ENCODE measurements at regions not wholly inside any gene's neighbourhood (a gene's known extent, or its start where the extent isn't known, plus 50 kb on each side); places are given as distances from the start of the nearest gene placed in this dataset.

DNA sequence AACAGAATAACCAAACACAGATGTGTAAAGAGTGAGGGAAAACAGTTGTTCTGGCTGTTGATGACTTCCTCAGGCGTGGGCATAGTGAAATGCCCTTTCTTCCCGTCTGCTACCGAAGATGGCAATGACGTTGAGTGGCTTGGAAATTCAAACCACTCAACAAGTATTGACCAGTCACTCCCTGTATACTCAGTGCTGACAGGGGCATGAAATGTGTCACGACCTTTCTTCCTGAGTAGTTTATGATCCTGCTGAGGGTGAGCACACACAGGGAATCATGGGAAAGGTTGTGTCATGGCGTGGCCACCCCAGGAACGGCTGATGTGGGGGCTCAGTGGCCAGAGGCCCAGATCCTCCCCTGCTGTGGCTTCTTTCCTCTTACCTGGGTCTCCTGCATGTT is 87.8 kb upstream of the C1QTNF9B start:
- peaks cover 6% of the 10 kb centered on the region for H3K4me1 ChIP-seq (ENCODE audit: insufficient read depth)
- no peaks in the 10 kb centered on the region for H3K9me3 ChIP-seq (ENCODE audit: low read depth)
- no peaks in the 10 kb centered on the region for H3K9me2 ChIP-seq (replicated peaks; ENCODE audit: insufficient read depth)
- no peak for DNase-seq (ENCODE audit: low spot score)
- no peak overlapping the region for H3K27ac ChIP-seq
- H2AFZ ChIP-seq = no peak overlapping the region
- 89% methylated on average over 7 of the region's 7 CpGs for WGBS (ENCODE audit: low lambda C conversion rate, missing lambda C conversion rate)
- H3K27me3 ChIP-seq = no peaks in the 10 kb centered on the region
- no peaks in the 10 kb centered on the region for H3K36me3 ChIP-seq (replicated peaks; ENCODE audit: insufficient read depth, low read depth)
- no peaks in the 10 kb centered on the region for H4K20me1 ChIP-seq (ENCODE audit: insufficient read depth, poor library complexity, severe bottlenecking)
- no peak for TF ChIP-seq EZH2phosphoT487 (IDR thresholded peaks at IDR 0.05; ENCODE audit: low read depth, severe bottlenecking, unreplicated experiment)
- TF ChIP-seq, protein P1, sequence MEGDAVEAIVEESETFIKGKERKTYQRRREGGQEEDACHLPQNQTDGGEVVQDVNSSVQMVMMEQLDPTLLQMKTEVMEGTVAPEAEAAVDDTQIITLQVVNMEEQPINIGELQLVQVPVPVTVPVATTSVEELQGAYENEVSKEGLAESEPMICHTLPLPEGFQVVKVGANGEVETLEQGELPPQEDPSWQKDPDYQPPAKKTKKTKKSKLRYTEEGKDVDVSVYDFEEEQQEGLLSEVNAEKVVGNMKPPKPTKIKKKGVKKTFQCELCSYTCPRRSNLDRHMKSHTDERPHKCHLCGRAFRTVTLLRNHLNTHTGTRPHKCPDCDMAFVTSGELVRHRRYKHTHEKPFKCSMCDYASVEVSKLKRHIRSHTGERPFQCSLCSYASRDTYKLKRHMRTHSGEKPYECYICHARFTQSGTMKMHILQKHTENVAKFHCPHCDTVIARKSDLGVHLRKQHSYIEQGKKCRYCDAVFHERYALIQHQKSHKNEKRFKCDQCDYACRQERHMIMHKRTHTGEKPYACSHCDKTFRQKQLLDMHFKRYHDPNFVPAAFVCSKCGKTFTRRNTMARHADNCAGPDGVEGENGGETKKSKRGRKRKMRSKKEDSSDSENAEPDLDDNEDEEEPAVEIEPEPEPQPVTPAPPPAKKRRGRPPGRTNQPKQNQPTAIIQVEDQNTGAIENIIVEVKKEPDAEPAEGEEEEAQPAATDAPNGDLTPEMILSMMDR (IDR thresholded peaks at IDR 0.05; ENCODE audit: poor library complexity) = no peak
- H3K4me3 ChIP-seq = no peak overlapping the region
- H3K79me2 ChIP-seq = no peaks in the 10 kb centered on the region
- no peak overlapping the region for H3K4me2 ChIP-seq

DNA sequence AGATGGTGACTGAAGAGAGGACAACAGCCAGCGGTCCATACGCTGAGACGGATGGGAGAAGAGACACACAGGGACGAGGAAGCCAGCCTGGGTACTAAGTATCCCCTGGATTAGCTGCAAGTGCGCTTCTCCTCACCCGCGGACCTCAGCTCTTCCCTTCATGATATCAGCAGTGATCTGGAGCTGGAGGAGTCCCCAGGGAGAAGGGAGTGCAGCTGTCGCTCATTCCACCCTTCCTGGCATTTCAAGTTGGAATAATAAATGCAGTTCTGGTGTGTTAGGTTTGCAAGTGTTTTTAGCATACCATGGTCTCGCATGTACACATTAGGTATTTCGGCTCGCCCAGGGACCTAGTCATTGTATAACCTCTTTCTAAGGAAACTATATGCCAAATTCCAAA is 88.5 kb upstream of the C1QTNF9B start:
- WGBS (ENCODE audit: low lambda C conversion rate, missing lambda C conversion rate) = 88% methylated on average over 11 of the region's 11 CpGs
- H3K79me2 ChIP-seq = no peaks in the 10 kb centered on the region
- no peaks in the 10 kb centered on the region for H3K27me3 ChIP-seq
- H3K36me3 ChIP-seq (replicated peaks; ENCODE audit: insufficient read depth, low read depth) = no peaks in the 10 kb centered on the region
- H4K20me1 ChIP-seq (ENCODE audit: insufficient read depth, poor library complexity, severe bottlenecking) = no peaks in the 10 kb centered on the region
- no peak overlapping the region for H3K4me2 ChIP-seq
- H3K27ac ChIP-seq = no peak overlapping the region
- DNase-seq (ENCODE audit: low spot score) = no peak
- no peaks in the 10 kb centered on the region for H3K9me2 ChIP-seq (replicated peaks; ENCODE audit: insufficient read depth)
- no peak overlapping the region for H3K4me3 ChIP-seq
- TF ChIP-seq EZH2phosphoT487 (IDR thresholded peaks at IDR 0.05; ENCODE audit: low read depth, severe bottlenecking, unreplicated experiment) (no peak), EZH2 (IDR thresholded peaks at IDR 0.05; ENCODE audit: borderline replicate concordance) (no peak)
- TF ChIP-seq, protein P1 (IDR thresholded peaks at IDR 0.05; ENCODE audit: poor library complexity) = no peak
- peaks cover 6% of the 10 kb centered on the region for H3K4me1 ChIP-seq (ENCODE audit: insufficient read depth)
- no peaks in the 10 kb centered on the region for H3K9me3 ChIP-seq (ENCODE audit: low read depth)
- H2AFZ ChIP-seq = no peak overlapping the region

DNA sequence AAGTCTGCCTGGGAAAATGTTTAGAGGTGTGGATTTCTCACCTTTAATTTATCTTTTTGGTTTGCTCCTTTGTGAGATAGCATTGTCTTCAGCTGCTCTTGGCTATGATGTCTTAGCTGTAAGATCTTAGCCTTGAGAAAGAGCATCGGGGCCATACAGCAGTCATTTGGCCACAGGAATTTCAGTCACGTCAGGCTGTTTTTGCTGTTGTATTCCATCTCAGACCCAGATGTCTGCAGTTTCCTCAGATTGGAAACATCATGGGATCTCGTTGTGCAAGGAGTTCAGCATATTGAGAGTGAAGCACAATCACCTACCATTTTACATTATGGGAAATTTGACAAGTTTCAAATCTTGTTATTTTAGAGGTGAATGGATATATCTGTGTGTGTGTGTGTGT is 89.3 kb upstream of the C1QTNF9B start:
- H4K20me1 ChIP-seq (ENCODE audit: insufficient read depth, poor library complexity, severe bottlenecking) = no peaks in the 10 kb centered on the region
- H3K79me2 ChIP-seq = no peaks in the 10 kb centered on the region
- H3K4me3 ChIP-seq = no peak overlapping the region
- H3K4me1 ChIP-seq (ENCODE audit: insufficient read depth) = peaks cover 9% of the 10 kb centered on the region
- no peaks in the 10 kb centered on the region for H3K36me3 ChIP-seq (replicated peaks; ENCODE audit: insufficient read depth, low read depth)
- no peak overlapping the region for H3K4me2 ChIP-seq
- H3K9me2 ChIP-seq (replicated peaks; ENCODE audit: insufficient read depth) = no peaks in the 10 kb centered on the region
- no peak for DNase-seq (ENCODE audit: low spot score)
- no peak overlapping the region for H2AFZ ChIP-seq
- H3K9me3 ChIP-seq (ENCODE audit: low read depth) = no peaks in the 10 kb centered on the region
- TF ChIP-seq EZH2phosphoT487 (IDR thresholded peaks at IDR 0.05; ENCODE audit: low read depth, severe bottlenecking, unreplicated experiment) (no peak), EZH2 (IDR thresholded peaks at IDR 0.05; ENCODE audit: borderline replicate concordance) (no peak)
- TF ChIP-seq, protein P1 (IDR thresholded peaks at IDR 0.05; ENCODE audit: poor library complexity) = no peak
- 86% methylated on average over 3 of the region's 3 CpGs for WGBS (ENCODE audit: low lambda C conversion rate, missing lambda C conversion rate)
- no peak overlapping the region for H3K27ac ChIP-seq
- no peaks in the 10 kb centered on the region for H3K27me3 ChIP-seq

DNA sequence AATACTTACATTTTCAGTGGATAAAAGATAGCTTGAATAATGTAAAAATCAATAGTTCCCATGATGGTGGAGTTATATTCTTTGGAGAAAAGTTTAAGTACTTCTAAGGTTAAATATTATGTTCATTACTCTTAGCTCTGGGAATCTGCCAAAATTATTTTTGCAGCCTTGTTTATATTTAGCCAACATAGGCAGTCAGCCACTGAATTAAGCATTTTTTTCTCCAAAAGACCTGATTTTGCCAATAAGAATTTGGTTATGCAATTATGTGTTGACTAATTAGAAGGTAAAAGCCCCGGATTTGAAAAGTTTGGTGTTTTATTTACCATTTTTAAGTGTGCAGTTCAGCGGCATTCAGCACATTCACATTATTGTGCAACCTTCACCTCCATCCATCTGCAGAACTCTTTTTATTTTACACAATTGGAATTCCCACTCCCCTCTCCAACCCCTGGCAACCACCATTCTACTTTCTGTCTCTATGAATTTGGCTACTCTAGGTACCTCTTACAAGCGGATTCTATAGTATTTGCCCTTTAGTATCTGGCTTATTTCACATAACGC is 90.1 kb upstream of the C1QTNF9B start:
- no peaks in the 10 kb centered on the region for H3K27me3 ChIP-seq
- no peak overlapping the region for H3K4me3 ChIP-seq
- H3K9me3 ChIP-seq (ENCODE audit: low read depth) = no peaks in the 10 kb centered on the region
- TF ChIP-seq EZH2 (IDR thresholded peaks at IDR 0.05; ENCODE audit: borderline replicate concordance) (no peak), EZH2phosphoT487 (IDR thresholded peaks at IDR 0.05; ENCODE audit: low read depth, severe bottlenecking, unreplicated experiment) (no peak)
- TF ChIP-seq, protein P1 (IDR thresholded peaks at IDR 0.05; ENCODE audit: poor library complexity) = no peak
- WGBS (ENCODE audit: low lambda C conversion rate, missing lambda C conversion rate) = 83% methylated on average over 4 of the region's 4 CpGs
- H3K4me1 ChIP-seq (ENCODE audit: insufficient read depth) = peaks cover 17% of the 10 kb centered on the region
- no peaks in the 10 kb centered on the region for H3K36me3 ChIP-seq (replicated peaks; ENCODE audit: insufficient read depth, low read depth)
- H4K20me1 ChIP-seq (ENCODE audit: insufficient read depth, poor library complexity, severe bottlenecking) = no peaks in the 10 kb centered on the region
- no peaks in the 10 kb centered on the region for H3K9me2 ChIP-seq (replicated peaks; ENCODE audit: insufficient read depth)
- no peak overlapping the region for H3K4me2 ChIP-seq
- H3K79me2 ChIP-seq = no peaks in the 10 kb centered on the region
- H3K27ac ChIP-seq = no peak overlapping the region
- H2AFZ ChIP-seq = no peak overlapping the region
- DNase-seq (ENCODE audit: low spot score) = no peak

Data from hepatocyte (in vitro differentiated cells).